ENCODE measurements at regions not wholly inside any gene's neighbourhood (a gene's known extent, or its start where the extent isn't known, plus 50 kb on each side); places are given as distances from the start of the nearest gene placed in this dataset.

GRCh38 chr4:156194896-156195295, 241.2 kb upstream of the CTSO start:
- TF ChIP-seq POLR2A (IDR thresholded peaks at IDR 0.05; ENCODE audit: low read depth, low read length) (no peak), POLR2AphosphoS5 (IDR thresholded peaks at IDR 0.05; ENCODE audit: low read depth, low read length) (no peak)
